ENCODE measurements at regions not wholly inside any gene's neighbourhood (a gene's known extent, or its start where the extent isn't known, plus 50 kb on each side); places are given as distances from the start of the nearest gene placed in this dataset.
"Not testable (repeated sequence)": the region's sequence is repeated elsewhere in the genome, so short reads cannot be mapped to it uniquely, and the experiment has no call there.

GRCh38 chr1:148357037-148357436, 126.1 kb downstream of the PPIAL4G start:
- no peak for DNase-seq (ENCODE audit: low read depth)

DNA sequence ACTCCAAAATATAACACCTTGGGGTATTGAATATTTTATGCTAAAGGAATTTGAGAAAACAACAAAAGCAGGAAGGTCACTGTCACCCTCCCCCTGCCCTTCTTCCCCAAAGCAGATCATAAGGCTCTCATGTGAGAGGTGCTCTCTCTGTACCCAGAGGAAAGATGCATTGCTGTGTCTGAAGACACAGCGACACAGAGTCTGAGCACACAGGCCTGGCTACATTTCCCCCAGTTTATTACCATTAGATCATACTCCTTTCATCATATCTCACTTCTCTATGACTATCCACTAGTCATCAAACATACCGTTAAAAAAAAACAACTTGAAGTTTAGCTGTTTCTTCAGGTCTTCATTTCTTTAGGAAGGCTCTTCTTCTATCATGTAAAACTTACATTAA, 127.1 kb downstream of the PPIAL4G start:
- DNase-seq (ENCODE audit: low read depth), result no peak

GRCh38 chr1:148354913-148355308, 128.2 kb downstream of the PPIAL4G start:
- no peak for DNase-seq (ENCODE audit: low read depth)

DNA sequence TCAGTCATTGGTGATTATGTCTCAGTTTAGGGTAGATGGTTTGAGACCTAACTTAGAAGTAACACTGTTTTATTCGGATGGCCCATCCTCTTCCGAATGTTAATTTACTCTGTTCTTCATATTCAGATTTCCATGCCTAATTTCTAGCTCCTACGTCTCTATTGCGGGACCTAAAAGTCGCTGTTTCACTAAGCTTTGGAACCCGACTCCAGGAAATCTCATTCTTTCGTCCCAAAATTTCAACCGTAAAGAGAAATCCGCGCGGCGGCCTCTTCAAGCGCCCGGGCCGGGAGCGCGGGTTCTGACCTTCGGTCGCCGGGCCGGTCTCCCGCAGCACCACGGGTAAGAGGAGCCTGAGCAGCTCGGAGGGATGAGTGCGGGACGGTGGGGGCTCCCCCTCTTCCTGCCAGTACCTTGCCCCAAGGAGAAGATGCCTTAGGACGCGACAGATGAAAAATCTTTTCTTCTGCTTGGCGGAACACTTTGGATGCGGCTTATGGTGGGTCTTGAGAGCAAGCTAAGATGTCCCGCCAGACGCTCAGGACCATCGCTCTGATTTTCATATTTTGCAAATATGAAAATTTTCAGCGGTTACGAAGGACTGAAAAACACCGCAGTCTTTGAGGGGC, 128.7 kb downstream of the PPIAL4G start:
- no peak for DNase-seq (ENCODE audit: low read depth)

DNA sequence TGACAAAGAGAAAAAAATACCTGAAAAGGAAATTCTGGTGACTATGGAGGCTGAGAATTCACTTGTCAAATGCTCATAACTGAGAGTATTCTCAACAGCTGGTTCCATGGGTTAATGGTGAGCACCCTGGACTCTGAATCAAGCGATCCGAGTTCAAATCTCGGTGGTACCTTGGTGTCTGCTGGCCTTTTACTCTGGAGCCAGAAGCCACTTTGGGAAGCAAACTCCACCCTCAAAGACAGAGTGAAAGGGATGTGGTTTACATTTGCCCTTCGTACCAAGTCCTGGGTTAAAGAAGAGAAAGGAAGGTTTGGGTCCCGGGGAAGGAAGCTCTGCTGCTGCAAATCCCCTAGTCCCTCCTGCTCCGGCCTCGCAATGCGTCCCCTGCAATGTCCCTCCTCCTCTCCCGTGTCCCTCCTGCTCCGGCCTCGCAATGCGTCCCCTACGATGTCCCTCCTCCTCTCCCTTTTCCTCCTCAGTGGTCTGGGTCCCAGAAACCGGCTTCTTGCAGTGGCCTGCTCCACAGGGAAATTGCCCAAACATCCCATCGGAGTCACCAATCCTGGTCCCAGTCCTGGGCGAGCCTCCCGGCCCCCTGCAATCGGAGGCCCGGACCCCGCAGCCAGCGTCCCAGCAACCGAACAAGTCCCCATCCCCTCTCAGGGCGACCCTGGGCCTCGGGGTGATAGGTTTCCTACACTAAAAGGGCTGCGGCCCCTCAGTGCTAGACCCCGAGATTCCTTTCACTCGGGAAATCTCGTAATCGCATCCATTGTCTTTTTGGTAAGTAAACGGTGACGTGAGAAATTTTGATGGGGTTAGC, 129.4 kb downstream of the PPIAL4G start:
- no peak for DNase-seq (ENCODE audit: low read depth)

DNA sequence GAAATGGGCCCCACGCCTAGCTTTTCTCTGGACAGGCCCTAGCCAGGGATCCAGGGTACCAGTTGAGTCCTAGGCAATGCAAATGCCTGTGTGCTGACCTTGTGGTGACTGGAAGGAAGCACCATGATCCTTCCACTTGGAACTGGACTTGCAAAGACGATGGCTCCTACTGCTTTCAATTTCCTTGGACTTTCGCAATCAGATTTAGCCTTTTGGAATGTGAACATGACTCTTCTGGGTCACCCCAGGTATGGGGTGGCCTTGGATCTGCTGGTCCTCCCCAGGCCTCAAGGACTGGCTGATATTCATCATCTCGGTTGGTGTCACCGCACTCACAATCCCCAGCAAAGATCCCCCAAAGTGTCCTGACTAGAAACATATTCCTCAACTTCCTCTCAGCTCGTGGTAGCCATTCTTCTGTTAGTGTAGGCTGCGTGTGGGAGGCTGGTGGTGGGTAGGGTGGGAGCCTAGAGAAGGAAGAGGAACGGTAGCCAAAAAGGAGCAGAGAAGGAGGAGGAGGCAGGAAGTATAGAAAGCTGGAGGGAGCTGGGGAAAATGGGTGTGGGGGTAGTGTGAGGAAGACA, 130.5 kb downstream of the PPIAL4G start:
- DNase-seq (ENCODE audit: low read depth), result no peak

GRCh38 chr1:148347781-148348180, 135.3 kb downstream of the PPIAL4G start:
- DNase-seq (ENCODE audit: low read depth), result no peak

DNA sequence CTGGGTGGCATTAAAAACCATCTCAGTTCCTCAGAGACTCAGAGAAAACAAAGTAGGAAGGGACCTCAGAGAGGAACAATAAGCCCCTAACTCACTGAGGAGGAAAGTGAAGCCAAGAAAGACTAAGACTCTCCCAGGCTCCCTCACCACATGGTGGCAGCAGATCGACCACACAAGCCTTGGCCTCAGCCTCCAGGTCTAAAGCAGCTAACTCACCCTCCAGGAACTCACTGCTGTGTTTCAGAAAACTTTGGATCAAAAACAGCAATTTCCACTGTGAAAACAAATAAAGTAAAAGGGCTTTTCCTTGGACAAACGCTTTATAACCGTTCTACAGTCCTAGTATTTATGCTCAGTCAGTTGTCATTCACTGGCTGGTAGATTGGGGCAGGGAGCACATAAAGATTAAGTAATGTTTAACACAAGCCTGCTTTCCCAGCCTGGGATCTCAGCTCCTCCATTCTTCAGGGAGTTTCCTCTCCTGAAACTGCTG, 137.4 kb downstream of the PPIAL4G start:
- DNase-seq (ENCODE audit: low read depth), result not testable (repeated sequence)

GRCh38 chr1:148344651-148345050, 138.5 kb downstream of the PPIAL4G start:
- DNase-seq (ENCODE audit: low read depth), result not testable (repeated sequence)

- not testable (repeated sequence) for DNase-seq (ENCODE audit: low read depth)
Observed at GRCh38 chr1:148341729-148342128, 141.4 kb downstream of the PPIAL4G start.

DNA sequence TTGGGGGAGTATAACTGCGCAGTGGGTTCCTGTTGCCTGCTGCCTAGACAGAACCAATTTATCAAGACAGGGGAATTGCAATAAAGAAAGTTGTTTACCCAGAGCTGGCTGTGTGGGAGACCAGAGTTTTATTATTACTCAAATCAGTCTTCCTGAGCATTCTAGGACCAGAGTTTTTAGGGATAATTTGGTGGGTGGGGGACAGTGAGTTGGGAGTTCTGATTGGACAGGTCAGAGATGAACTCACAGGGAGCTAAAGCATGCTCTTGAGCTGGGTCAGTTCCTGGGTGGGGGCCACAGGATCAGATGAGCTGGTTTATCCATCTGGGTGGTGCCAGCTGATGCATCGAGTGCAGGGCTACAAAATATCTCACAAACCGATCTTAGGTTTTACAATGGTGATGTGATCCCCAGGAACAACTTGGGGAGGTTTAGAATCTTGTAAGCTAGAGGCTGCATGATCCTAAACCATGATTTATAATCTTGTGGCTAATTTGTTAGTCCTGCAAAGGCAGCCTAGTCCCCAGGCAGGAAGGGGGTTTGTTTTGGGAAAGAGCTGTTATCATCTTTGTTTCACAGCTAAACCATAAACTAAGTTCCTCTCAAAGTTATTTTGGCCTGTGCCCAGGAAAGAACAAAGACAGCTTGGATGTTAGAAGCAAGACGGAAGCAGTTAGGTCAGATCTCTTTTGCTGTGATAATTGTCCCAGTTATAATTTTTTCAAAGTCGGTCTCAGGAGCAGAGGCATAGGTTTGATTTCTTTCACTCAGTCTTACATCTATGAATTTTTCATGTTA, 146.8 kb downstream of the PPIAL4G start:
- not testable (repeated sequence) for DNase-seq (ENCODE audit: low read depth)

DNA sequence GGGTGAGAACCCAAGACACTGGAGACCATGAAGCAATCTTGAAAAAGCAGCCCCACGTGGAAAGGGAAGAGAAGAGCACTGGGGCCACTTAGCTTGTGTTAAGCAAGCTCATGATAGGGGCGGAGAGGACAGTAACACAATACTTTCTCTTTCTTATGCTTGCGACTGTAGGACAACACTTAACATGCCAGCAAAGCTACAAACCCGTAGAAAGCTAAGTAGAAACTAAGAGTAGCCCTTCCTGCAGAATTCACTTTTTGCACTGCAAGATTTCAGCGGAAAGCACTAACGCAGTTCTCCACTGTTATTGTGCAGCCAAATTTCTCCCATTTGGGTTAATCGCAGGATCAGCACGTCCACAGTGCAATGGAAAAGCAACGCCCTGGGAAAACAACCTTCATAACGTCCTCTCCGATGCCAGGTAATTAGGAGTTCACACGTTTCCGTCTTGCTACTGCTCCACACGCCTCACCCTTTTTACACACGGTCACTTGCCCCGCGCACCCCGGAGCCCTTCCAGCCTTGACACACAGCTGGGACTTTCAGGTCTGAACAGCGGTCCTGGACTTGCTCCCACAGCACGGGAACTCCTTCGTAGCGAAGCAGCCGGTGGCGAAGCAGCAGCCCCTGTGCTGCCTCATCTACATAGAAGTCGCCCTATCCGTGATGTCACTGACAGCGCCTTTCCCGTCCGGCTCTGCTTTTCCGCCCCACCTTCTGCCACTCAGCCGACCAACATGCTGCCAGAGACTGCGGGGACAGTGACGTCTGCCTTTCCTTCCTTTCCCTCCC, 148.6 kb downstream of the PPIAL4G start:
- DNase-seq (ENCODE audit: low read depth), result peak; percentile 87

GRCh38 chr1:148333875-148334338, 149.2 kb downstream of the PPIAL4G start:
- DNase-seq (ENCODE audit: low read depth), result no peak

DNA sequence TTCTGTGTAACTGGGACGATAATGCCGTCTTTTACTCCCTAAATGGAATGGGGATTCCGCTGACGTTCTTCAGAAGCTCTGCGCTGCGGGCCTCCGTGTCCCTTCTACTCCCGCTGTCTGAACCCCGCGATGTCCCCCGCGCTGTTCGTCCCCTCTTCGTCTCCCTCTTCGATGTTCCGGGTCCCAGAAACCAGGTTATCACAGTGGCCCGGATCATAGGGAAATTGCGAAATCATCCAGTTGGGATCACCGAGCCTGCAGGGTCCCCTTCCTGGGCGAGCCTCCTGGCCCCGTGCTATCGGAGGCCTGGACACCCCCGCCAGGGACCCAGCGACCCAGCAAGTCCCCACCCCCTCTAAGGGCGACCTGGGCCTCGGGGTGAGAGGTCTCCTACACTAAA, 154.2 kb downstream of the PPIAL4G start:
- no peak for DNase-seq (ENCODE audit: low read depth)

GRCh38 chr1:148325031-148325430, 158.1 kb downstream of the PPIAL4G start:
- not testable (repeated sequence) for DNase-seq (ENCODE audit: low read depth)

DNA sequence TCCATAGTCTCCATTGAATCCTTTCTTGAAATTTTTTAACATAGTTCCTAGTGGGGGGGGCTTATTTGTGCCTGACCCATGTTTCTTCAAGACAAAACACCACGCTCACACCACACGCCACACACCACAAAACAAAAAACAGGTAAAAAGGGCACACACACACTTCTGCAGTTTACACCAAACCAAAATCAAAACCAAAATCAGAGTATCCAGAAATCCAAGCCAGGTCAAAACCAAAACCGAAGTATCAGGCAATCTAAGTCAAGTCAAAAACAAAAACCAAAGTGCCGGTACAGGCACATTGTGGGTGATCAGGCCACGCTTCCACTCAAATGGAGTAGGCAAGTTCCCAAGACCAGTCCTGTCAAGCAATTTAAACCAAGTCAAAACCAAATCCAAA, 158.6 kb downstream of the PPIAL4G start:
- not testable (repeated sequence) for DNase-seq (ENCODE audit: low read depth)

GRCh38 chr1:148320079-148320478, 163.0 kb downstream of the PPIAL4G start:
- not testable (repeated sequence) for DNase-seq (ENCODE audit: low read depth)

DNA sequence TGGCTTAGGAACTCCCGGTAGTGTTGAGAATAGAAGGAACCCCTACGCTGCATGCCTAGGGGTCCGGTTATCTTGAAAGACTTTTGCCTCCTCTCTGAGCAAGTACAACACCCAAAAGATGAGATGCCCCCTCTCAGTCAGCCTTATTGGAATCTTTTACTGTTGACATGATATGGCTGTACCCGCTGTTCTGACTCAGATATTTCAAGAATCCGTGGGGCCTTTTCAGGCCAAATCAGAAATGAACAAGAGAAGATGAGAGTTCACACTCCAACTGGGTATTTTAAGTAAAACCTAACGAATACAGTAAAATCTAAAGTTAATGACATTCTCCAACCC, 164.2 kb downstream of the PPIAL4G start:
- DNase-seq (ENCODE audit: low read depth), result no peak

DNA sequence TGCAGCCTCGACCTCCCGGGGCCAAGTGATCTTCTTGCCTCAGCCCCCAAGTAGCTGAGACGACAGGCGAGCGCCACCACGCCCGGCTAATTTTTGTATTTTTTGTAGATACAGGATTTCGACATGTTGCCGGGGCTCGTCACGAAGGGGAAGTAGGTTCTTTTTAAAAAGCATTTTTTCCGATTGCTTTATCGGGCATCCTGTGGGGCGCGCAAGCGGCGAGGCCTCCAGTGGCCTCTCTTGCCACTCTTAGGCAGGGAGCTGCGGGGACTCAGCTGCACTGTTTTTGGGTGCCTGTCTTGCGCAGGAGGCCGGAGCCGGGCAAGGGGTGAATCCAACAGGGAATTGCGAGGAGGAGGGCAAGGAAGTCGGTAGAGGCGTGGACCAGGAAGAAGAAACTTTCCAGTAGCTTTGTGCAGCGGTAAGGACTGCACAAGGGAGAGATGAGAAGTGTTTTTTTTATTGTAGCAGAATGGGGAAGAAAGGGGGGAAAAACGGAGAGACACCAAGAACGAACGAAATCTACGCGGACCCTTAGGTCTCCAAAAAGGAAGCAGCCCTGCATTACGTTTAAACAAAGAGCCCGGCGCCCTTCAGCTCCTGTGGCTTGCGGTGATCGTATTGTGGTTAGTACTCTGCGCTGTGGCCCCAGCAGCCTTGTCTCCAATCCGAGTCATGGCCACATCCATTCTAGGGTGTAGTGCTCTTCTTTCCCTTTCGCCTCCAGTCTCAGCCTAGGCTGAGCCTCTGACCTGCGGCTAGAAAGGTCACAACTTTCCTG, 164.8 kb downstream of the PPIAL4G start:
- DNase-seq (ENCODE audit: low read depth), result peak; percentile 87

DNA sequence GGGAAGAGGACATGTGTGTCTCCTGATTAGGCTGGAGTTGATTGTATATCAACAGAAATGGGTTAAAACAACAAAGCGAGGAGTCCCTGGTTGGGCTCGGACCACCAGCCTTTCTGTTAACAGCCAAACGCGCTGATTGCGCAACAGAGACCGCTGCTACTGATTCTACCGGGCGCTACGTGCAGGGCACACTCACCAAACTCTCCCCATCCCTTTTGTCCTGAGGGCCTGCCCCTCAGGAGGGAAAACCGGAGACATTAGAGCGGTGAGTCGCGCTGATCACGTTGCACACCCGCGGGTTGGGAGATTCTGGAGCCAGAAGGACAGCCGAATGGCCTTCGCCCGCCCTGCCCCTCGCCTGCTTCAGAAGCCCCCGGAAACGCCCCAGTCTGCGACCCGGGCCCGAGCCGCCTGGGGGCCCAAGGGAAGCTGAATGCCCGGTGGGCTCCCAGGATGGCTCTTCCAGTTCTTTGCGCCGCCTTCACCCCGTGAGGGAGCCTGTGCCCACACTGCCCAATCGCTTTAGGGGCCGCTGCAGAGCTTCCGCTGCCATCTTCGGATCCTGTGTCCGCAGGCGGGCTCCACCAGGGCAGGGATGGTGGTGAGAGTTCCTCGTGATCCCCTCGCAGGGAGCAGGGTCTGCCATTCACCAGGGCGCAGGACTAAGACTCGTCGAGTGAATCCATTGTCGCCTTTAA, 165.4 kb upstream of the NBPF11 start:
- no peak for DNase-seq (ENCODE audit: low read depth)

Data from CMK (cell line).